VCaP (cell line): ENCODE measurements at regions not wholly inside any gene's neighbourhood (a gene's known extent, or its start where the extent isn't known, plus 50 kb on each side); places are given as distances from the start of the nearest gene placed in this dataset.

Experiments
- H3K27ac ChIP-seq: fragments of 450-650 bp; 2 replicates; pipeline ENCODE4 v1.5.1; 2017
- CTCF ChIP-seq: fragments of 450-650 bp; conservative IDR thresholded peaks from 2 replicates; pipeline ENCODE4 v1.5.1; 2017; ENCODE audit warnings: mild to moderate bottlenecking, moderate library complexity

- H3K27ac ChIP-seq: no peak overlapping the region
- no peak for TF ChIP-seq CTCF
Measured at GRCh38 chr4:43089730-43090129, 197.2 kb downstream of the GRXCR1 start.

GRCh38 chr4:43103048-43103447 lies 210.5 kb downstream of the GRXCR1 start:
- no peak overlapping the region for H3K27ac ChIP-seq
- TF ChIP-seq CTCF: no peak

GRCh38 chr4:43112139-43112538 lies 219.6 kb downstream of the GRXCR1 start:
- no peak for TF ChIP-seq CTCF
- H3K27ac ChIP-seq: no peak overlapping the region

GRCh38 chr4:43113196-43113595 lies 220.7 kb downstream of the GRXCR1 start:
- no peak overlapping the region for H3K27ac ChIP-seq
- TF ChIP-seq CTCF: no peak

GRCh38 chr4:43126595-43126994 lies 234.1 kb downstream of the GRXCR1 start:
- no peak for TF ChIP-seq CTCF
- H3K27ac ChIP-seq: no peak overlapping the region

GRCh38 chr4:43130228-43131021 lies 237.9 kb downstream of the GRXCR1 start:
- no peak overlapping the region for H3K27ac ChIP-seq
- TF ChIP-seq CTCF: no peak

GRCh38 chr4:43132010-43132582 lies 239.6 kb downstream of the GRXCR1 start:
- H3K27ac ChIP-seq: no peak overlapping the region

More at GRCh38 chr4:43132010-43132582, 239.6 kb downstream of the GRXCR1 start:
- TF ChIP-seq CTCF: peak; percentile 93
